ENCODE measurements at regions not wholly inside any gene's neighbourhood (a gene's known extent, or its start where the extent isn't known, plus 50 kb on each side); places are given as distances from the start of the nearest gene placed in this dataset.
"Not testable (repeated sequence)": the region's sequence is repeated elsewhere in the genome, so short reads cannot be mapped to it uniquely, and the experiment has no call there.

DNA sequence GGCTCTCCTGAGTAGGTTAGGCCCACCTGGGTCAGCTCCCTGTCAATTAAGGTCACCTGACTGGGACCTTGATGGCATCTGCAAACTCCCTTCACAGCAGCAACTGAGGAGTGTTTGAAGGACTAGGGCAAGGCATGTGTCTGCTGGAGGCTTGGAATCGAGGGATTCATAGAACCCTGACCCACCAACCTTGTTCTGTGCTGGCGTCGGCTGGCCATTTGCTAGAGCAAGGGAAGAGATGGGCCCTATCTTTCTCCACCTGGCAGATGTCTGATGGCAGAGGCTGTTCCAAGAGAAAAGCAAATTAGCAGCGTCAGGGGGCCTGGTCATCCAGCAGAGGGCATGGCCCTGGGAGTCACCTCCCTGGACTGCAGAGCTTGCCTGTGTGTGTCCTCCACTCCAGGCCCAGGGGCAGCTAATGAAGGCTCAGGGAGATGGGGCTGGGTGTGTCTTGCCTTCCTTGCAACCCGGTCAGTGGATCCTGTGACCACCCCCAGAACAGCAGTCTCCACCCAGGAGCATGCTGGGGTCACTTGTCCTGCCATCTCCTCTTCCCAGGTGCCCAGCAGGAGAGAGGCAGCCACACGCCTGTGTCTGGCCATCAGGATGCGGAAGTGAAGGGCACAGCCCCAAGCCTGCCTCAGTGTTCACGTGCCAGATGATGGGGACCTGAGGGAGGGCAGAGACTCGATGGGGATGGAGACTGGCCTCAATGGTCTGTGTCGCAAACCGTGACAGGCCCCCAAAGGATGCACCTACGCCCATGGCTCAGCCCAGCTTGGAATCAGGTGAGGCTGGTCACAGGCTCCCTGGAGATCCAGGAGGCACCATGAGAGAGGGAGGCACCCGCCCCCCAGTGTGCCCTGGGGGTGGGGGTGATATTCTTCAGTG, 53.9 kb downstream of the BARX1 start:
- no peak for DNase-seq

- DNase-seq = no peak
Observed at GRCh38 chr9:93900436-93900819, 54.7 kb downstream of the BARX1 start.

- no peak for DNase-seq
Observed at GRCh38 chr9:93899609-93900435, 55.3 kb downstream of the BARX1 start.

DNA sequence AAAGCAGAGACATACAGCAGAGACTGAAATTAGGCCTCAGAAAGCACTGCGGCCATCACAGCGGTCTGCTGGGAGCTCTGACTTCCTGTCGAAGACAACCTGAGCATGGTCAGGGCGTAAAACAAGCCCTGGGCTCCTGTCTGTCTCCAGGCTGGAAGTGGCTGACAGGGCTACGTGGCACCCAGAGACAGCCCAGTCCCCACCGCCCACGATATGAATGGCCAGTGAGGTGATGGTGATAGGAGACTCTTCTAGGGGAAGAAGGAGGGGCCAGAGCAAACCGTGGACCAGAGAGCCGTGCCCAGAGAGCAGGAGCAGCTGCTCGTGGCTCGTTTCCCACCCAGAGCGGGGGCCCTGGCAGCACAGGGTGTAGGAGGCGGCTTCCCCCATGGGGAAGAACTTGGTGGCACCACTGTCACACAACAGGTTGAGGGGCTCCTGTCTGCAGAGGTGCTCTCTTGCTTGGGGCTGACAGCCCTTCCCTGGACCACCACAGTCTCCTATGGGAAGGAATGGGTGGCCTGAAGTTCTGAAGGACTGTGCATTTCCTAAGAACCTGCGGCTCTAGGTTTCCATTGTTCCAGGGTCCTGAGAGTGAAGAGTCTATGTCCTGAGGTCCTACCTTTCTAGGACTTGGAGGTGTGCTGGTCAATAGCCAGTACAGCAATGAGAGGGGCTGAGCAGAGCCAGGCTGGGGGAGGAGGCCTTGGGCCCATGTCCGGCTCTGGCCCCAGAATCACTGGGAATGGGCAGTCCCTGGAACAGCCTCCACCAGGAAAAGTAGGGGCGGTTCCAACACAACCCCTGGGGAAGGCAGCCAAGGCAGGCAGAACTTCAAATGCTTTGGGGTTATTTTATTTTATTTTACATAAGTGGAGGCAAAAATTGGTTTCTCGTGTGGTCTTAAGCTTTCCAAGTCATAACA, 56.4 kb downstream of the BARX1 start:
- DNase-seq = no peak

GRCh38 chr9:93898026-93898425, 57.1 kb downstream of the BARX1 start:
- DNase-seq = no peak

DNA sequence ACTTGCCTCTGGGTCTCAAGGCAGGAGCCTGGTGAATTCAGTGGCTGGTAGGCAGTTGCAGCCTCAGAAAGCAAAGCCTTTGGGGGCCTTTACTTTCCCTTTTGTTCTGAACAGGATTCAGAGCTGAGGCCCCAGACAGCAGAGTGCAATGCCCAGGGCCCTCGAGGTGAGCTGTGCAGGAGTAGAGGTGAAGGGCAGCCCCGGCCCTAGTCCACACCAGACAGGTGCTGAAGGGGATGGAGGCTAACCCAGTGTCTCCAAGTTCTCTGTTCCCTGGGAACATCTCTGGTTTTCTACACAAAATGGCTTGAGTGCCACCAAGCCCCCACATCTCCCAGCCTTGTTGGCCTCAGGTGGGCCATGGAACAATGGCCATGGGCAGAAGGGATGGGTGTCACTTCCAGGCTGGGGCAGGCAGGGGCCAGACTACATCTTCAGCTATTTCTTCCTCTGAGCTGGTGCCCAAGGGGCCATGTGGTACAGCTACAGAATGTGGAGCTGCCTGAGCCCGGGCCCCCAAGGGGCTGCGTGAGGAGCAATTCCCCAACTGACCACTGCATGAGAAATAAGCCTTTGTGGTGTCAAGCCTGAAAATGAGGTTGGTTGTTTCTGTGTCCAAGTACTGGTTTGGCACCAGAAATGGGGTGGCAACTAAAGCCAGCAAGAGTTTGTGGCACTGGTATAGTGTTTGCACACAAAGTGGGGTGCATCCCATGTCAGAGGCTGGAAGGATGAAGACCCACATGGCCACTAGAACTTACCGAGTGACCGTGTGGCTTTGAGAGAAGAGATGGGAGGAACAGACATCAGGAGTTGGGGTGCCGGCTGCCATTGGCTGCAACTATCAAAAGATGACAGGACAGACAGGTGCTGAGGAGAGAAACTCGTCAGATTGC, 57.8 kb downstream of the BARX1 start:
- DNase-seq = no peak

DNA sequence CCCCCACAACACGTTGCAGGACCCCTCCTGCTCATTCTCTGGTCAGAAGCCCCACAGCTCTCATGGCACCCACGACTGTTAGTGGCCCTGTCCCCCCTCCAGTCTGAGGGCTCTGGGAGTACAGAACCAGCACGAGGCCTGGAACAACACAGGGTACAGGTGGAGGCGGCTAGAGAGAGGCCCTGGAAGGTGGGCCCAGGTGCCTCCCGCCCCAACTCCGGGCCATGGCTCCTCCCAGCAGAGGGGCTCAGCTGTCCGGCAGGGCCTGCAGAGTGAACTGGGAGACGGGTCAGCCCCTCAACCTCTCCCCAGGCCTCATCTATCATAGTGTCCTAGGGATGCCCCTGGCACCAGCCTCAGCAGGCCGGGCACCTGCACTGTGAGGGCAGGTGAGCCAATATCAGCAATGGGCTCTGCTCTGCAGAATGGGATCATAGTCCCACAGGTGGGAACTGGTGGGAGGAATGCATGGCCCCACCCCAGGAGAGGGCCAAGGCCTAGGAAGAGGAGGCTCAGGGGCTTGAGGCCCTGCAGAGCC, 58.6 kb downstream of the BARX1 start:
- no peak for DNase-seq

DNA sequence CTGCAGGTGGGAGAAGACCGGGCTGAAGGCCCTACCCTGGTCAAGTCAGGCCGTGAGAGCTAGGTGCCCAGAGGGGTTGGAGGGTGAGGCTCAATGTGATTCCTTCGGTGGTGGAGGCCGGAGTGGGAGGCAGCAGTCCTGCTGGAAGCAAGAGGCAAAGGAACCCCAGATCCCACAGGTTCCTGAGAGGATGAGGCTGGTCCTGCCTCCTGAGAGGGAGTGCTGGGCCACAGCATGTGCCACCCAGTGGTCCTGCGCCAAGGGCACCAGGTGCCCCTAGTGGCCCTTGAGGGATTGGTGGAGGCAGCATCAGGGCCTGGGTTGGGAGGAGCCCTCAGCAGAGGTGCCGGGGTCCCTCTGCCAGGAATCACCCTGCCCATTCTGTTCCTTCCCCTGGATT, 59.1 kb downstream of the BARX1 start:
- no peak for DNase-seq

DNA sequence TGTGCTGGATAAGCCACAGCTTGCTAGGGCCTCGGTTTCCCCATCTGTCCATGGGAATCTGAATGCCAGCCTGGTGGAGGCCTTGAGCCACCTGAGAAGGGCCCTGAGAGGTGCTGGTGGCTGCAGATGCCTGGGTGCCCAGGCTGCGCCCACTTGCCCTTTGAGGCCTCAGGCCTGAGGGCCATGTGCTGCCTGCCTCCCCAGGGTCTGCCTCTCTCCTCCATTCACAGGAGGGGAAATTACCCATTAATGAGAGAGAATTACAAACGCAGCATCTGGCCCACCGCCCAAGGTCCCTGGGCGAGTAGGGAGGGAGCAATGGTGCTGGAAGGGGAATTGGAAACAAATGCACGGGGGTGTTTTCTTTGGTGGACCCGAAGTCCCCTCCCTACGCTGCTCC, 59.6 kb downstream of the BARX1 start:
- no peak for DNase-seq

GRCh38 chr9:93894691-93895079, 60.5 kb downstream of the BARX1 start:
- no peak for DNase-seq

DNA sequence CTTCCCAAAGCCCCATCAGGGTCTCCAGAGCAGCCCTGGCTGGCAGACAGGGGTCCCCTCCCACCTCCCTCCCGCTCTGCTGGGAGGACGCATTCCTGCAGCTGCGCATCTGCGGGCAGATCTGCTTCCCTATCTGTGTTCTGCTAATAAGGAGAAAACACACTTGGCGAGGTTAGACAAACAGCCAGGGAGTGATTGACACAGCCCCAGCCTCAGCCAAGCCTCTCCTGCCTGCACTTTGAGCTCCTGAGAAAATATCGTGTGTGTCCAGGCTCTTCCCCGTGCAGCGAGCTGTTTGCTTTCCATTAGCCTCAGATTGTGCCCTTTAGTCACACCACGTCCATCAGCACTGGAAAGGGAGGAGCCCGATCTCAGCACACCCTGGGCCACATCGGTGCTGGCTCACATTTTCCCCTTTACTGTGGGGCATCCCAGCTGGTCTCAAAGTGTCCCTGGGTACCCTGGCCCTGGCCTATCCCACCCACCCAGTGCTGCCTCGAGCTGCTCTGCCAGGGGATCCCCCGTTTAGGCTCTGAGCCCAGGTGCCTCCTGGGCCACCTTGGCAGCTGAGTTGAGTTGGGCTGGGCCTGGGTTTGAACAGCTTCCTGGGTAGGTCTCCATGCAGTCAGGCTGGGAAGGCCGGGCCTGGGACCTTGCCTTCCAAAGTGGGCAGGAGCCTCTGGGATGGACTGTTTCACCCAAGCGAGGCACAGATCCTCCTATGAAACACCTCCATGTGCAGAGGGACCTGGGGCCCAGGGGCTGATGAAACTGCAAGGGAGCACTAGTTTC, 61.1 kb downstream of the BARX1 start:
- no peak for DNase-seq

- DNase-seq = no peak
Observed at GRCh38 chr9:93893194-93893593, 62.0 kb downstream of the BARX1 start.

GRCh38 chr9:93892748-93893147, 62.4 kb downstream of the BARX1 start:
- DNase-seq = no peak

GRCh38 chr9:93891549-93892310, 63.4 kb downstream of the BARX1 start:
- no peak for DNase-seq

- DNase-seq = no peak
Observed at GRCh38 chr9:93891050-93891449, 64.1 kb downstream of the BARX1 start.

DNA sequence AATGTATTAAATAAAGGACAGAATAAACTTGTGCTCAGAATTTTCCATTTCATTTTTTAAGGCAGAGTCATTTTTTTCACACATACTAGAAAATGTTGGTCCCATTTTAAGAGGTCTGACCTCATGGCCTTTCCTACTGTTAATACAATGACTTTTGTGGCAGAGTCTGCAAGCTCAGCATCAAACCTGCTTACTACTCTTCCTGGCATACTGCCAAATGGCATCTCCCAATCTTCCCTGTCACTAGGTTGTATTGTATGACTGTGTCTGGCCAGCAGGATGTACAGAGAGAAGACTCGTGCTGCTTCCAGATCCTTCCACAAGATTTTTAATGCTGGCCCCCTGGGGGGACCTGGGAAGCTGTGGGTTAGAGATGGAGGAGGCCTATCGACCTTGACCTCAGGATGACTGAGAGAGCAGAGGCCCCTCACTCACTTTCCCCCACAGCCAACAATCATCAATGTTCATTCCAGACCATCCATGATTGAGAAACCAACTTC, 64.7 kb downstream of the BARX1 start:
- DNase-seq = no peak

- DNase-seq = no peak
Observed at GRCh38 chr9:93886911-93887310, 68.2 kb downstream of the BARX1 start.

GRCh38 chr9:93884808-93885207, 70.3 kb downstream of the BARX1 start:
- DNase-seq = no peak

DNA sequence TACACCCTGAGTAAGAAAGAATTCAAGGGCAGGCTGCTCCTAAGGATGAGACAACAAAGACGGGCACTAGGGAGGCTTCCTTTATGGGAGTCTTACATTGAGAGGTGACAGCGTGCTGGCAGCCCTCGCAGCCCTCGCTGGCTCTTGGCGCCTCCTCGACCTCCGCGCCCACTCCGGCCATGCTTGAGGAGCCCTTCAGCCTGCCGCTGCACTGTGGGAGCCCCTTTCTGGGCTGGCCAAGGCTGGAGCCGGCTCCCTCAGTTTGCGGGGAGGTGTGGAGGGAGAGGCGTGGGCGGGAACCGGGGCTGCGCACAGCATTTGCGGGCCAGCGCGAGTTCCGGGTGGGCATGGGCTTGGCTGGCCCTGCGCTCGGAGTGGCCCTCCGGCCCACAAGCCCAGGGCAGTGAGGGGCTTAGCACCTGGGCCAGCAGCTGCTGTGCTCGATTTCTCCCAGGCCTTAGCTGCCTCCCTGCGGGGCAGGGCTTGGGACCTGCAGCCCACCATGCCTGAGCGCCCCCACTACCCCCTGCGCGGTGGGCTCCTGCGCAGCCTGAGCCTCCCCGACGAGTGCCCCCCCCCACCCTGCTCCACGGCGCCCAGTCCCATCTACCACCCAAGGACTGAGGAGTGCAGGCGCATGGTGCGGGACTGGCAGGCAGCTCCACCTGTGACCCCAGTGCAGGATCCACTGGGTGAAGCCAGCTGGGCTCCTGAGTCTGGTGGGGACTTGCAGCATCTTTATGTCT, 75.3 kb downstream of the BARX1 start:
- DNase-seq = not testable (repeated sequence)
